ENCODE measurements at regions not wholly inside any gene's neighbourhood (a gene's known extent, or its start where the extent isn't known, plus 50 kb on each side); places are given as distances from the start of the nearest gene placed in this dataset.

GRCh38 chr6:26216359-26216885, 129.2 kb downstream of the HFE start:
- peak; percentile 76 for DNase-seq

GRCh38 chr6:26216886-26217713, 129.9 kb downstream of the HFE start:
- peak; percentile 76 for DNase-seq

- DNase-seq, result no peak
Observed at GRCh38 chr6:26217714-26218075, 130.5 kb downstream of the HFE start.

- no peak for DNase-seq
Observed at GRCh38 chr6:26218824-26219223, 131.6 kb downstream of the HFE start.

GRCh38 chr6:26220145-26220970, 133.1 kb downstream of the HFE start:
- DNase-seq, result no peak

GRCh38 chr6:26221186-26221585, 134.0 kb downstream of the HFE start:
- no peak for DNase-seq

- DNase-seq, result peak; percentile 28
Observed at GRCh38 chr6:26222571-26222970, 135.3 kb downstream of the HFE start.

- peak; percentile 23 for DNase-seq
Observed at GRCh38 chr6:26223228-26223627, 136.0 kb downstream of the HFE start.

GRCh38 chr6:26223650-26224546, 136.7 kb downstream of the HFE start:
- DNase-seq, result peak; percentile 77

- no peak for DNase-seq
Observed at GRCh38 chr6:26224547-26224912, 137.3 kb downstream of the HFE start.

- DNase-seq, result no peak
Observed at GRCh38 chr6:26224940-26225847, 138.0 kb downstream of the HFE start.

- no peak for DNase-seq
Observed at GRCh38 chr6:26225848-26226578, 138.8 kb downstream of the HFE start.

- no peak for DNase-seq
Observed at GRCh38 chr6:26226579-26226967, 138.4 kb upstream of the BTN3A2 start.

GRCh38 chr6:26230351-26230750, 134.6 kb upstream of the BTN3A2 start:
- no peak for DNase-seq

- DNase-seq, result no peak
Observed at GRCh38 chr6:26231006-26231587, 133.9 kb upstream of the BTN3A2 start.

GRCh38 chr6:26232306-26232939, 132.6 kb upstream of the BTN3A2 start:
- DNase-seq, result no peak

GRCh38 chr6:26232940-26233648, 131.9 kb upstream of the BTN3A2 start:
- peak; percentile 54 for DNase-seq

- peak; percentile 75 for DNase-seq
Observed at GRCh38 chr6:26233649-26234420, 131.2 kb upstream of the BTN3A2 start.

Data from CD4-positive, alpha-beta T cell treated with Interleukin-17A for 4 hours (primary cell).